HG03159 (cell line): ENCODE measurements at regions not wholly inside any gene's neighbourhood (a gene's known extent, or its start where the extent isn't known, plus 50 kb on each side); places are given as distances from the start of the nearest gene placed in this dataset.

Experiments
- ATAC-seq: cut with Tn5 transposase; IDR thresholded peaks from one replicate; pipeline ENCODE4 v1.9.1; 2021; ENCODE audit warnings: mild to moderate bottlenecking, moderate library complexity; ENCODE audit not compliant: unreplicated experiment

DNA sequence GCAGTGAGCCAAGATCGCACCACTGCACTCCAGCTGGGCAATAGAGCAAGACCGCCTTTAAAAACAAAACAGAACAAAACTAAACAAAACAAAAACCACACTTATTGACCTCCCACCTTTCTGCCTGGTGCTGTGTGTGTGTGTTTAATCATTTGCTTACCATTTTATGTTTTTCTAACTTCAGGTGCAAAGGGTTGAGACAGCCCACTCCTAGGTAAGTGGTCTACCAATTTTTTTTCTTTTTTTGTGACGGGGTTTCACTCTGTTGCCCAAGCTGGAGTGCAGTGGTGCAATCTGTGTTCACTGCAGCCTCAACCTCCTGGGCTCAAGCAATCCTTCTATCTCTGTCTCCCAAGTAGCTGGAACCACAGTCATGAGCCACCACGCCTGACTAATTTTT, 65.8 kb downstream of the SALL1 start:
- no peak for ATAC-seq

DNA sequence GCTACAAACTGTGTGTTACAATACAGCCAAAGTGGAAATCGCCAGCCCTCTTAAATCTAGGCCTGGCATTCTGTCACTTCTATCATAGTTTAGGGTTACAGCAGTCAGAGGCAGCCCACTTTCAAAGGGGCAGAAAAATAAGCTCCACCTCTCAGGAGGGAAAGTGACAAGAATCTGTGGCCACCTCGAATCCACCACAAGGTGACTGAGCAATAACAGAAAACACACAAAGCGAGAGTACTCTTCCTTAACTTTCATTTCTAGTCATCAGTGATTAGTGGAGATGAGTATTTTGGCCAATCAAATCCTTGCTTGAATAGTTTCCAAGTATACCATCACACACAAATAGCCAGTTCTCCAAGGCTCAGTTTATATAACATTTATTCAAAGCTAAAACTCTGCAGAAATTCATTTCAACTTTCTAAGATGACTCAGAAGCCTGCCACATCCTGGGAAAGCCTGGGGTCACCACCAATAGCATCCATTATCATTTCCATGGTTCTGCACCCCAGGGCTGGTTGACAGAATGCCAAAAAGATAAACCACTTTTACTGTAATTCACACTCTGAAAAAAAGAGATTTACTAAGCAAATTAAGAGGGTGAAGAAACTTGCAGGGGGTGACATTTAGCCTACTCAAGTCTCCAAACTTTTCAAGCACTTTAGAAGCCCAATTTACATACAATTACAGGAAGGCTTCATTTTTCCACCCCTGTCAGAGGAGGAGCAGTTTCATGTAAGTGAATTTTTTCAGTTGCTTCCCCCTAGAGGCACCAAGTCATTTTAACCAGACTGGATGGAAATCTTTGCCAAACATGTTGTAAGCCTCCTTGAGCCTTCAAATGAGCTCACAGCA, 66.8 kb downstream of the SALL1 start:
- no peak for ATAC-seq

DNA sequence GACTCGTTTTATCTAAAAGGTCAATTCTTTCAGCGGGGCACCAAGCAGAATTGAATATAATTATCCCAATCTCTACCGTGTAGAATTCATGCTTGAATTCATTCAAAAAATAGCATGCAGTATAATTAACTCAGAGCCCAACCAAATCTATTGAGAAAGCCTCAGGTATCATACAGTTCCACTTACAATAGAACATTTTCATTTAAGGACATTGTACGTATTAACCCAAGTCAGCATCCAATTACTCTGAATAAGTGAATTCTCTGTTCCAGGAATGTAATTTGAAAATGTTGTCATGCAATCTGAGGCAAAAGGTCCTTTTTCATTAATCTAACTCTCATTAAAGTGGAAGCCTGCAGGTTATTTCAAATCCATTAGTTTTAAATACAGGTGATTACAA, 78.5 kb downstream of the SALL1 start:
- no peak for ATAC-seq

DNA sequence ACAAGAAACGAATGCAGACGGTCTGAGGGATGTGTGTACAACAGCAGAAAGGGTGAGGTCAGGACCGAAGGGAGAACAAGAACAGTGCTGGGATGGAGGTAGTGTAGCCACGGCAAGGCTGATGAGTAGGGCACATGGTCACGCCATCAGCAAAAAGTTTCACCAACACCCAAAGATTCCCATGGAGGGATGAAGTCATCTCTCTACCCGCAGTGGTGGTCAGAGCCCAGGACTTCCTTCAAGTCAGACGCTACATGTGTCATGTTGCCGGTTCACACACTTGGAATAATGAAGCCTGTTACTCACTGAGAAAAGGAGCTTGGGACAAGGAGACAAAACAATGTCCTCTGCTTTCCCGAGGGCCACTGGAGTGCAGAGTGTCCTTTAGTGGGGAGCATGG, 79.7 kb downstream of the SALL1 start:
- ATAC-seq = no peak

DNA sequence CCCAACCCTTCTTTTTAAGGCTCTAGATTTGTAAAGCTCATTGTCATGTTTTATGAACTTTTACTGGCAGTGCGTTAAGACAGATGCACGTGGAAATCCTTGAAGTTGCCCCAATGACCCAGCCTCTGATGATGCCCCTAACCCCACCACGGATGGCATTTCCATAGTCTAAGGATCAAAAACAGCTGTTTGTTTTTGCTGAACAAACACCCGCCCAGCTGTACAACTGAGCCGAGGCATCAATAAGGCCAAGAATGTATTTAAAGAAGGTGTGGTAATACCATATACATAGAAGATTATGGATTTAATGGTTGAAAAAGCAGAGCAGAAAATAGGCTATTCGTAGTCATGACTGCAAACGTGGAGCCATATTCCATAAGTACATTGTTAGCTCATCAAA, 83.7 kb downstream of the SALL1 start:
- ATAC-seq = no peak

DNA sequence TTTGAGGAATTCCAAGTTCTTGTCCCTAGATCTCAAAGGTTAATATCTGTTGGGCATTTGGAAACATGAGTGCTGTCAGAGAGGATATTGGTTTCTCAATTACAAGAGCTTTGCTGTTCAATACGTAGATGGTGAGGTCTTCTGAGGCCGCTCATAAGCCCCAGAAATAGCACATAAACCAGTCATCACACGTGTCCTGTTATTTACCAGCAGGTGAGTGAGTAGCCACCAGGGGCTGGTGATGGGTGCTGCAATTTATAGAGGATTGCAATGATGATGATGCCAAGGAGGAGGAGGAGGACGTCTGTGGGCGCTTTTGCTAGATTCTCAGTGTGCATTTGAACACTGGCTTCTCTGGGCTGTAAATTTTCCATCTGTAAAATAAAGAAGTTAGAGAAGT, 89.0 kb downstream of the SALL1 start:
- ATAC-seq = no peak

DNA sequence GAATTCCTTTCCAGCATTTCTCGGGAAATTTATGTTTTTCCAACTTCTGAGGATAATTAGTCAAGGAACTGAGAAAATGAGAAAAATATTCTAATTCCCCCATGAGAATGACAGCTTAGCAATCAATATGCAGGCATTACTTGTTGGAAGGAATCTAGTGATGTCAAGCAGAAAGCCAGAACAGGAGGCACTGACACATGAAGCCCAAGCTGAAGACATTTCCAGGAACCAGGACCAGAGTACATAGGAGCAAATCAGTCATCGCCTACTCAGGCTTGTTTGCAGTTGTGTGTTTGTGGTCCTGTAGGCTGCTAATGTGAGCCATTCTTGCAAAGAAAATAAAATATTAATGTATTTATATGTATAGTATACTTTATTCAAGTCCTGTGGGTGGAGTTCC, 89.7 kb downstream of the SALL1 start:
- ATAC-seq = no peak

DNA sequence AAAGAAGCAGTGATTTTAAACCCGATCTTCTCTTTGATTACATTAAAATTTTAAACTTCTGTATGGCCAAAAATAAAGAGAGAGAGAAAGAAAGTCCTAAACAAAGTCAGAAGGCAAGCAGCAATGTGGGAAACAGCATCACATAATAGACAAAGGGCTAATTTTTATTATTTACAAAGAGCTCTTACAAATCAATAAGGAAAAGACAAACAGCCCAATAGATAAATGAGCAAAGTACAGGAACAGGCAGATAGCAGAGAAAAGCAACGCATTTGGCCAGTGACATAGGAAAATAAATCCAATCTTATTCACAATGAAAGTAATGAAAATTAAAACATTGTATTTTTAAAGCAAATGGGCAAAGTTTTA, 93.1 kb downstream of the SALL1 start:
- no peak for ATAC-seq

DNA sequence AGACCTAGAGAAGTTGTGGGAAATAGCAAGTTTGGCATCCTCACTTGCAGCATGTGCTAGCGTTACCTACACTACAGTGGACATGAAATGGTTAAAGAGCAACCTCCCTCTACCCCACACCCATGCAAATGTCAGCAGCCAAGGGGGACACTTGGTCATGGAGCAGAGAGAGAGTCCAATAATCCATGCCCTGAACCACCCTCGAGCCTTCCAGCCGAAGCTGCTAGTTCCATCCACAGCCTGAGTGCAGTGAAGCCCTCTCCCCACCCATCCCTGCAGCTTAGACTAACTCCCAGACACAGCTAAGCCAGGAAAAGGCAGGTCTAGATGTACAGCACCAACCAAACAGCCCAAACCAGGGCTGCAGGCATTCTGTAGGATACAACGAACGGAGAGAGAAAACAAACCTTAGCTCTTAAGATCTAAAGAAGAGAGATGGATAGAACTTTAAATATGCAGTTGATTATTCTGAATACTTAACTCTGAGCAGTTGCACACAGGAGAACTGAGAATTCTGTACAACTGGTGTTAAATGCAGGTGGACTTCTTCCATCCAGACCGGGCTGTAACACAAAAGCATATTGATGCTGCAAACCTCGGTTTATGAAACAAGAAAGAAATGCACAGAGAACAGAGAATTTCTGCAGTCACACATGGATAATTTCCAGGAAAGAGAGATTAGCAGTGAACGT, 93.8 kb downstream of the SALL1 start:
- ATAC-seq = no peak

DNA sequence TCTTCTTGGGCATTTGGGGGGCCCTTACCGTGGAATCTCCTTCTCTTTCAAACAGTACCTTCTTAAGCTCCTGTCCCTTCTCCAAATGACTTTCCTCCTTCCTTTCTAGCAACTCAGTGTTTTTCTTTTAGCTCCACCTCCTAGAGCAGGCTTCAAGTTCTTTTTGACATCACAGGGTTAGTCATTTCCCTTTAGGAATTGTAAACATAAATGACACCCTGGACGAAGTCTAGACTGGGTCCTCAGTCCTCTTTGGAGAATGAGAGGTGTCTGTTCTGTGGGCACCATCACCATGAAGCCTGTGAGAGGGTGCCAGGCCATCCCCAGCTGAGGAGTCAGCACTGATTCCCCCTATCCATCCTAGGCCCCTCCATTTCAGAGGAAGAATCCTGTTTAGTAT, 94.7 kb downstream of the SALL1 start:
- ATAC-seq = no peak

DNA sequence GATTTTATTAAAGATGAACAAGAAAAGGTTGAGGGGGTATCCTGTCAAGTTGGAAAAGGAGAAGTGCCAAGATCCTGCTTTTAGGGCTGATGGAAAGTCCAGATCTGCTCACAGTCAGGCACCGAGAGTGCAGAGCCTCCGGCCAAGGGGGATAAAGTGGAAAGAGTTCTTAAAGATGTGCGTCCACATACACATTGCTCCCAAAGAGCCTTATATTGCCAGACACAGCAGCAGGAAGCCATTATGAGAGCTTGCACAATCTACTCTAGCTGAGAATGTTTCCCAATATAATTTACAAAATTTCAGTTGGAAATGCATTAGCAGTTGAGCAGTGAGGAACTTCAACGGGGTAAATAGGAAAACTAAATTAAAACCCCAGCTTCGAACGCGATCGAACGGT, 95.6 kb downstream of the SALL1 start:
- ATAC-seq = no peak

DNA sequence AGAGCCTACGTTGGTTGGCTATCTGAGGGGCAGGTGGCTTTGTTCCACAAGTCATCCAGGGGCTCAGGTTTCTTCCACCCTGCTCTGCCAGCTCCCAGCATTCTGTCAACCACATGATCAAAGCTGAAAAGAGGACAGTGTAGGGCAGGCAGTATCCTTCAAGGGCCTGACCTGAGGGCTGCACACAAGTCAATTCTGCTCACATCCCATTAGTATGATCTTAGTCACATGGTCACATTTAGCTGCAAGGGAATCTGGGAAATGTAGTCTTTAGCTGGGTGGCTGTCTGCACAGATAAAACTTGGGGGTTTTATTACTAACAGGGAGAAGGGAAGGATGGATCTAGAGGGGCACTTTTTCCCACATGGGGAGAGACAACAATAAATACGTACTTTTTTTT, 97.3 kb downstream of the SALL1 start:
- no peak for ATAC-seq

DNA sequence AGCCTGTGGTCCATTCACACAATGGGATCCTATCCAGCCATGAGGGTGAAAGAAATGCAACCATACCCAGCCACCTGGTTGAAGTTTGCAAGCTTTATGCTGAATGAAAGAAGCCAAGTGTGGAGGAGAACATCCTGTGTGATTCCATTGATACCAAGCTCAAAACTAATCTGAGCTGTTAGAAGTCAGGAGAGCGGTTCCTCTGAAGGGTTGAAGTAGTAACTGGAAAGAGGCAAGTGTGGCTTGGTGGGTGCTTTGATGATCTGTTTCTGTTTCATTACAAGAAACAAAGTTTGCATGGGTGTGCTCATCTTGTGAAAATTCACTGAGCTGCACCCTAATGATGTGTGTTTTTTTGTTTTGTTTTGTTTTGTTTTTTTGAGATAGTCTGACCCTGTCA, 99.4 kb downstream of the SALL1 start:
- ATAC-seq = no peak

DNA sequence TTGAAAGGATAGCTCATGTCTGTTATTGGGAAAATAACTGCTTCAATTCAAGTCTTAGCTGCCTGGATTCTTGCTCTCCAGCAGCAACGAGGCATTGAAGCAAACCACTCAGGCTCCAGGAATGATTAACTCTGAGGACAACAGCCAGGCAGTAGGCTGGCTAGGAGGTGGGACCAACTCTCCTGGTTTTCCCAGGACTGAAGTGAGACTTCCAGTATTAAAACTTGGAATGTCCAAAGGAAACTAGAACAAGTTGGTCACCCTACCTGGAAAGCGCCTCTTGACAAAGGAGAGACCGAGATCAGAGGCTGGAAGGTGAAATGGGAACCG, 100.7 kb downstream of the SALL1 start:
- ATAC-seq = no peak

DNA sequence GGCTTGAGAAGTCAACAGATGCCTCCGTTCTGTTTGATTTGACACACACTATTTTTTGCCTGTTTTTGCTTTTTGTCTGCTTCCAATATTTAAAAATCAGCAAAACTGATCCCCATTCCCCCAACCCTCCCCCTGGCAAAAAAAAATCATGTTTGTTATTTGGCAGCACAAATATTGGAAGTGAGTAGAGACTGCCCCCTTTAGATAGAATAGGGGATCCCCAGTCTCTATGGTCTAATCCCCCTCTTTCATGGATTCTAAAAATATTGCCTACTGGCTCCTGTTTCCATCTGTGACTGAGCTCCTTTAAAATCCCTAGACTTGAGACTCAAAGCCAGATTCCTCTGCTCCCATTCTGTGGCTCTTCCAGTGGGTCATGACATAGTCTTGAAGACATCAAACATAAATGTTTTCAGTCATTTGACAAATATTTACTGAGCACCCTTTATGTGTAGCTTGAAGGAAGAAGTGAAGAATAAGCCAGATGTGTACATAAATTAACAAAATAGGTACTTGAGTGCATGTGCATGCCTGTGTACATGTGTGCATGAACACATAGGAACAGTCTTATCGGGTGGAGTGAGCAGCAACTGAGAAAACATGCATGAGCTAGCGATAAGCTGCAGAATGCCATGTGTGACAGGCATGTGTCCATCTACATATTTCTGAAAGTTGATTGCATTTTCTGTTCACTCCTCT, 101.2 kb downstream of the SALL1 start:
- ATAC-seq = no peak

DNA sequence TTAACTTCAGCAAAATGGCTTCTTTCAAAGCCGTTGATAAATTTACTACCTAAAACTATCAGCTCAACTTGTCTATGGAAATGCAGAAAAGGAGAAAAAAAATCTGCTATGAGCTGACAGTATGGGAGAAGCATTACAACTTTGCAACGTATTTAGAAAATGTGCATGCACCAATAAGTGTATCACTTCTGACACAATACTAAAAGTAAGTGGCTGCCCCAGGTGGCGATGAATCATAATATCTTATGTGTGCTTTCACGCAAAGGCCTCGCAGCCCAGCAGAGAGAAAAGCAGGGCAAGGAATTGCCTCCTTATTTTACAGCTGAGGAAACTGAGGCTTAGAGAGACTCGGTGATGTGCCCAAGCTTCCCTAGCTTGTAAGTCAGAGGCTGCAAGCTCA, 101.8 kb downstream of the SALL1 start:
- no peak for ATAC-seq

DNA sequence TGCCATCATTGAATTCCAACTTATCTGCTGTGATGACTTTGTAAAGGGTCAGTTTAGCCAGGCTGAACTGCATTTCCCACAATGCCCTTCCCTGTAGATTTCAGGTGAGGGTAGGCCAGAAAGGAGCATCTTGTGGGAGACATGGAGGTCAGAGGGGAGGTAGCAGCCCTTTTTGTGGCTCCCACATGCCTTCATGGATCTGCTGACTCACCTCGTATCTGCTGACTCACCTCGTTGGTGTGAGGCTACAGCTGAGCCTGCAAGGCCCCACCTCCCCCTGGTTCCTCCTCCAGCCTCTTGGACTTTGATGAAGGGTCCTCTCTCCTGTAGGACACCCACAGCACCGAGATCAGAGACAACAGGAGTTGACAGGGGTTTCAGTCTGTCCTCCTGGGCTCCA, 102.5 kb downstream of the SALL1 start:
- no peak for ATAC-seq

DNA sequence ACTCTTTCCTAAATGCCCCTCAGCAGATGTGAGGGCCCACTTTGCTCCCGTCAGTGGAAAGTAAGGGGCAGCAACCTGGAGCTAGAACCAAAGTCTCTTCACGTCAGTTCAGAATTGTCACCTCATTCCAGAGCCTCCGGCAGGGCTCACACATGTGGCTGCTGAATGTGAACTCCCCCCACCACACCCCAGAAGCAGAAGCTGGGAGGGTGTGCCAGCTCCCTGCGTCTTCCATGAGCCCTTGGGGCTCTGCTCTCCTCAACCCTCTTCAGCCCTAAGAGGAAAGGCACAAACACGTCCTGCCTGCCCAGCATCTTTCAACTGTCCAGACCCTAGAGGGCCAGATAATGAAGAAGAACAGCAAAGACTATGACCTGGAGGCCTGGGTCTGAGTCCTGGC, 105.3 kb downstream of the SALL1 start:
- ATAC-seq = no peak

DNA sequence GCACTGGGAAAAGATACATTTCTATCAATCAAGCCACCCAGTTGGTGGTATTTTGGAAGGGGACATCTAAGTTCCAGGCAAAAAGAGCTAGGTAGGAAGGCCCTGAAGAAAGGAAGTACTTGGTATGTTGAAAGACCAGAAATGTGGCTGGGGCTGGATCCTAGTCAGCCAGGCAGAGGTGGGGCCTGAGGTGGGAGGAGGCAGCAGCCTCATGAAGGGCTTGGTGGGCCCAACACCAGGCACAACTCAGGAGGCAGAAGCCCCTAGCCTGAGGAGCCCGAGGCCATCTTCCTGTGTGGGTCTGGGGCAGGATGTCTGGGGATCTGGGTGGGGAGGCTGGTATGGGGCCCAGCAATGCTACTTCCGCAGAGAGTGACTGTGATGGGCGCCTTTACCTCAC, 105.9 kb downstream of the SALL1 start:
- ATAC-seq = no peak

DNA sequence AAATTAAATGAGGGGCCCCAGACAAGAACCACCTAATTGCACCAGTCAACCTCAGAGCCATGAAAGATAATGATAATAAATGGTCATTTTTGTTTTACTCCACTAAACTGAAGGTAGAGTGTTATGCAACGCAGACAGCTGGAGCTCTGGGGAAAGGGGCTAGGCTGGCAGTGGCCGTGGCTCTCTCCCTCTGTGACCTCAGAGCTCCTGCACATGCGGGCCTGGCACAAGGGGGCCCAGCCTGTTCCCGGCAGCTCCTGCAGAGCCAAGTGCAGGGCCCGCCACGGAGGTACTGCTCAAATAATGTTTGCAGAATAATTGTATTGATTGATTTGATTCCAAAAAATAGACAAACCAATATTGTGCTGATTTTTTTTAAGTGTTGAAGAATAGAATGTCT, 109.5 kb downstream of the SALL1 start:
- ATAC-seq = no peak

DNA sequence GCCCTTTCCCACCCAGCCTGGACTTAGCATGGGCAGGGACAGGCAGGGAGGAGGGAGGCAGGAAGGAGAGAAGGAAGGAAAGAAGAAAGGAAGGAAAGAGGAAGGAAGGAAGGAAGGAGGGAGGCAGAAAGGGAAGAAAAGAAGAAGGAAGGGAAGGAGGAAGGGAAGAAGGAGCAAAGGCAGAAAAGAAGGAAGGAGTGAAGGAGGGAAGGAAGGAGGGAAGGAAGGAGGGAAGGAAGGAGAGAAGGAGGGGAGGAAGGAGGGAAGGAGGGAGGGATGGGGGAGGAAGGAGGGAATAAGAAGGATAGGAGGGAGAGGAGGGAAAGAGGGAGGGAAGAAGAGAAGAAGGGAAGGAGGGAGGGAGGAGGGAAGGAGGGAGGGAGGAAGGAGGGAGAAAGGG, 110.4 kb downstream of the SALL1 start:
- no peak for ATAC-seq

DNA sequence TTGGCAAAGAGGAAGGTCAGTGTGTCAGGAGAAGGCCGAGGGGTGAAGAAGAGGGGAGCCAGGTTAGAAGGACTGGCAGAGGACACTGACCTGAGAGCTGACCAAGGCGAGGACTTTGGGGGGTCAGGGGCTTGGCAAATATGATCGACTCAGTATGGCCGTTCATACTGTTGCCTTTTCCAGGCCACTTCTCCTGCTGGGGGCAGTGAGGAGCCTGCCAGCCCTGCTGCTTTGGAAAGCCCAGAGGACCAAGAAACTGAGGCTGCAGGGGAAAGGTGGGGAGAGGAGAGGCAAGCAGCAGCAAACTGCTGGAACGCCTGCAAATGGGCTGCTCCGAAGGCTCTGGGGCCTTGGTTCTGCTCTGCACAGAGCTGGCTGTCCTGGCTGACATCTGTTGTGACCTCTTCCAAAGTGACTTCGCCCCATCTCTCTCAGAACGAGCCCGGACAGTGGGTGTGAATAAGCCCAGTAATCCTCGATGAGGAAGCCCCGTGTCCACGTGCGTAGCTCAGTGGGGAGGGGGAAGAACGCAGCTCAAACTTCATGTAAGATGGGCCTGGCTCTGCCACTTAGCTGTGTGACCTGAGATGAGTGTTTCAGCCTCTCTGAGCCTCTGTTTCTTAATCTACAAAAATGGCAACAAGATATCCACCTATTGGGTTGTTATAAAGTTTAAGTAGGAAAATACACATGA, 111.3 kb downstream of the SALL1 start:
- no peak for ATAC-seq
